Upper lobe of right lung (tissue), 1 donor: ENCODE measurements at regions not wholly inside any gene's neighbourhood (a gene's known extent, or its start where the extent isn't known, plus 50 kb on each side); places are given as distances from the start of the nearest gene placed in this dataset.

Experiments used
- ATAC-seq: fragments of 200-7000 bp; cut with Tn5 transposase; one replicate; pipeline ENCODE4 v1.9.1; 2020; ENCODE audit warnings: mild to moderate bottlenecking, moderate library complexity
- DNase-seq: peaks from one replicate; pipeline ENCODE4 v3.0.0-alpha.2; 2020
- H3K27ac ChIP-seq: fragments of 200-600 bp; one replicate; pipeline ENCODE4 v1.8.0; 2022
- H3K27me3 ChIP-seq: fragments of 200-600 bp; one replicate; pipeline ENCODE4 v1.8.0; 2022; ENCODE audit warnings: mild to moderate bottlenecking
- H3K36me3 ChIP-seq: fragments of 200-600 bp; one replicate; pipeline ENCODE4 v1.8.0; 2022
- H3K4me1 ChIP-seq: fragments of 200-600 bp; one replicate; pipeline ENCODE4 v1.8.0; 2022
- H3K4me3 ChIP-seq: fragments of 200-600 bp; one replicate; pipeline ENCODE4 v1.8.0; 2022; ENCODE audit warnings: mild to moderate bottlenecking
- H3K9me3 ChIP-seq: fragments of 200-600 bp; one replicate; pipeline ENCODE4 v1.8.0; 2022
- CTCF ChIP-seq: fragments of 200-600 bp; IDR thresholded peaks from one replicate; pipeline ENCODE4 v1.8.0; 2022; ENCODE audit warnings: antibody characterized with exemption
- intact Hi-C: fragments of 100-400 bp; cut with DNase I; formaldehyde crosslinking; loops from one replicate; pipeline ENCODE4 v1.11.0; 2022
- donor health status: DM: no; HTN: yes; CAD: no; lungs with severe emphysema.

DNA sequence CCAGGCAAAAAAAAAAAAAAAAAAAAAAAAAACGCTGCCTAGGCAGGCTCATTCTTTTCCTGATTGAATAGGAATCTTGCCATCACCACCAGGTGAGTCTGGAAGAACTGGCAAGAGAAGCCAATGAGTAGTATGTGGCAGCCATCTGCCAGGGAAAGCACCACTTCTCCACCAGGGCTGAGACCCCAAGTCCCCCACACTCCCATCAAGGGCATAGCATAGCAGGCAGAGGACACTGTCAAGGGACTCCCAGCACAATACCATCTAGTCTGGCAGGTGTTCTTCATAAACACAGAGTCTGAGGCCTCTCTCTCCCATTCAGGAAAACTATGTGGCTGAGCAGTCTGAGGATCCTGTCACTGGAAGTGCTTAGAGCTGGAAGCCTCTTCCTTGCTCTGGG, 538.1 kb upstream of the DSEL start:
- H3K4me3 ChIP-seq = no peak overlapping the region
- H3K36me3 ChIP-seq = no peaks in the 10 kb centered on the region
- DNase-seq (no peak), ATAC-seq (no peak)
- no peaks in the 10 kb centered on the region for H3K4me1 ChIP-seq
- intact Hi-C loops = no loop called here
- H3K9me3 ChIP-seq = no peaks in the 10 kb centered on the region
- TF ChIP-seq CTCF = no peak
- no peaks in the 10 kb centered on the region for H3K27me3 ChIP-seq
- no peak overlapping the region for H3K27ac ChIP-seq

DNA sequence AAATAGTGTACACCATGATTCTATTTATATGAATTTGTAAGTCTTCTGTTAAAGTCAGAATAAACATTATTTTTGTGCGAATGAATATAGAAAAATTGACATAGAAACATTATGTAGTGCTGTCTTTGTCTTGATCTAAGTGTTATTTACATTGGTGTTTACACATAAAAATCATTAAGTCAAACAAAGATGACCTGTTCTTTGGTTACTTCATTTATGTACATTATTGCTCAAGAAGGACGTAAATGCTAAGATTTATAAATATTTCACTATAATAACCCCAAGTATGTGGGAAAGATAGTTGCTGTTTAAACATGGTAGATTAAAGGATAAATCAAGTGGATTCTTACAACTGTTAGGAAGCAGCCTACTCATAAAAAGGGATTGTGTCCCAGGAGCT, 536.8 kb upstream of the DSEL start:
- intact Hi-C loops = no loop called here
- no peaks in the 10 kb centered on the region for H3K9me3 ChIP-seq
- ATAC-seq (no peak), DNase-seq (no peak)
- TF ChIP-seq CTCF = no peak
- no peak overlapping the region for H3K4me3 ChIP-seq
- no peak overlapping the region for H3K27ac ChIP-seq
- H3K27me3 ChIP-seq = no peaks in the 10 kb centered on the region
- no peaks in the 10 kb centered on the region for H3K36me3 ChIP-seq
- no peaks in the 10 kb centered on the region for H3K4me1 ChIP-seq

- intact Hi-C loops = no loop called here
- no peak for ATAC-seq
- H3K36me3 ChIP-seq = no peaks in the 10 kb centered on the region
Observed at GRCh38 chr18:68041327-68041726, 524.8 kb upstream of the DSEL start.

DNA sequence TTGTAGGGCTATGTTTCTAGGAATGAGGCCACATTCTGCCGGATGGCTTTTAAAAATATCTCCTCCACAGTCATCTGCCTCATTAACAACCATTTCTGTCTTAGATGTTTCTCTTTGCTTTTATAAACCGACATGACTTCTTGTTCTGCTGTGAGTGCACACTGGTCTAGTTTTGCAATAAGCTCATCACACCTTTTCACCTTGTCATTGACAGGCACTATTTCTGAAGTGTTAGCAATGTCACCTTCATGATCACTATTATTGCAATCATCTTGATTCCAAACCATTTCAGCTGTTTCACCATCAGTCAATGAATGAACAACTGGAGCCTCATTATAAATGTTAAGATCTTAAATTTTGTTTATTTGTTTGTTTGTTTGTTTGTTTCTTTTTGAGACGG, 523.7 kb upstream of the DSEL start:
- no peak overlapping the region for H3K4me3 ChIP-seq
- DNase-seq (no peak), ATAC-seq (no peak)
- no peaks in the 10 kb centered on the region for H3K36me3 ChIP-seq
- no peak for TF ChIP-seq CTCF
- H3K4me1 ChIP-seq = no peaks in the 10 kb centered on the region
- no peaks in the 10 kb centered on the region for H3K27me3 ChIP-seq
- H3K27ac ChIP-seq = no peak overlapping the region
- intact Hi-C loops = no loop called here
- no peaks in the 10 kb centered on the region for H3K9me3 ChIP-seq

More at GRCh38 chr18:68041327-68041726, 524.8 kb upstream of the DSEL start:
- Histone ChIP-seq H3K9me3 (no peaks in the 10 kb centered on the region), H3K4me3 (no peak overlapping the region), H3K27me3 (no peaks in the 10 kb centered on the region), H3K4me1 (no peaks in the 10 kb centered on the region), H3K27ac (no peak overlapping the region)
- DNase-seq = no peak
- TF ChIP-seq CTCF = no peak

GRCh38 chr18:68035774-68036522, 519.4 kb upstream of the DSEL start:
- intact Hi-C loops = no loop called here
- H3K4me3 ChIP-seq = no peak overlapping the region
- no peaks in the 10 kb centered on the region for H3K9me3 ChIP-seq
- DNase-seq = no peak
- no peak for ATAC-seq
- H3K27ac ChIP-seq = no peak overlapping the region
- no peak for TF ChIP-seq CTCF
- no peaks in the 10 kb centered on the region for H3K27me3 ChIP-seq
- no peaks in the 10 kb centered on the region for H3K36me3 ChIP-seq
- H3K4me1 ChIP-seq = no peaks in the 10 kb centered on the region

GRCh38 chr18:68034296-68034695, 517.8 kb upstream of the DSEL start:
- Histone ChIP-seq H3K27ac (no peak overlapping the region), H3K36me3 (no peaks in the 10 kb centered on the region), H3K4me3 (no peak overlapping the region), H3K27me3 (no peaks in the 10 kb centered on the region), H3K9me3 (no peaks in the 10 kb centered on the region), H3K4me1 (no peaks in the 10 kb centered on the region)
- no peak for TF ChIP-seq CTCF
- no peak for ATAC-seq
- intact Hi-C loops = no loop called here
- DNase-seq = no peak
